Tibial nerve (tissue), 4 donors: ENCODE measurements at regions not wholly inside any gene's neighbourhood (a gene's known extent, or its start where the extent isn't known, plus 50 kb on each side); places are given as distances from the start of the nearest gene placed in this dataset.
"Not testable (repeated sequence)": the region's sequence is repeated elsewhere in the genome, so short reads cannot be mapped to it uniquely, and the experiment has no call there.

Experiments used
- CTCF ChIP-seq, 5 experiments: fragments of 200-600 bp in 3 of 5; fragments of 450-650 bp in 2 of 5; sonication (generic) in 3 of 5; IDR thresholded peaks; one replicate each; pipeline ENCODE4 v1.5.1; 2016 to 2019; ENCODE audit warnings: antibody characterized with exemption in 5 of 5, mild to moderate bottlenecking in 3 of 5, moderate library complexity in 2 of 5
- EP300 ChIP-seq, 2 donors: sonication (generic); formaldehyde crosslinking; IDR thresholded peaks; one replicate each; pipeline ENCODE4 v1.6.1; 2017; ENCODE audit warnings: antibody characterized with exemption in 2 of 2, mild to moderate bottlenecking in 1 of 2

DNA sequence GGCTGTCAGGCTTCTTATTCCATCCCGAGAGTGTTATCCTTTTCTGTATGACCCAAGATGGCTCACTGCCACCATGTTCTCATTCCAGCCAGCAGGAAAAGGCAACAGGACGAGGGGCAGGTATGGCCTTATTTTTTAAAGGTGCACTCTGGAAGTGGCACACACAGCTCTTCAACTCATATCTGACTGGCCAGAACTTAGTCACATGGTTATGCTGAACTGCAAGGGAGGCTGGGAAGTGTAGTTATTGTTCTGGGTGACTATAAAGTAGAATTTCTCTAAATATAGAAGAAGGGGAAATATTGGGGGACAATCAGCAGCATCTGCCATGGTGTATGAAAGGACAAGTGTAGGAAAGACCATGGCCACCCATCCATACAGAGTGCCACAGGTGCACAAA is 107.6 kb downstream of the SRGAP2 start:
- not testable (repeated sequence) for TF ChIP-seq CTCF, EP300 (IDR thresholded peaks at IDR 0.05)
